Stimulated activated CD4-positive, alpha-beta T cell treated with anti-CD3 and anti-CD28 coated beads, Interleukin-12 subunit alpha, Interleukin-12 subunit beta, amount 100 ng/mL, for 24 hours (primary cell): ENCODE measurements at regions not wholly inside any gene's neighbourhood (a gene's known extent, or its start where the extent isn't known, plus 50 kb on each side); places are given as distances from the start of the nearest gene placed in this dataset.

ENCODE experiments used
- DNase-seq, 2 experiments: peaks; one replicate each; pipeline ENCODE4 v3.0.0-alpha.2; 2020; ENCODE audit warnings: low read depth in 2 of 2

DNA sequence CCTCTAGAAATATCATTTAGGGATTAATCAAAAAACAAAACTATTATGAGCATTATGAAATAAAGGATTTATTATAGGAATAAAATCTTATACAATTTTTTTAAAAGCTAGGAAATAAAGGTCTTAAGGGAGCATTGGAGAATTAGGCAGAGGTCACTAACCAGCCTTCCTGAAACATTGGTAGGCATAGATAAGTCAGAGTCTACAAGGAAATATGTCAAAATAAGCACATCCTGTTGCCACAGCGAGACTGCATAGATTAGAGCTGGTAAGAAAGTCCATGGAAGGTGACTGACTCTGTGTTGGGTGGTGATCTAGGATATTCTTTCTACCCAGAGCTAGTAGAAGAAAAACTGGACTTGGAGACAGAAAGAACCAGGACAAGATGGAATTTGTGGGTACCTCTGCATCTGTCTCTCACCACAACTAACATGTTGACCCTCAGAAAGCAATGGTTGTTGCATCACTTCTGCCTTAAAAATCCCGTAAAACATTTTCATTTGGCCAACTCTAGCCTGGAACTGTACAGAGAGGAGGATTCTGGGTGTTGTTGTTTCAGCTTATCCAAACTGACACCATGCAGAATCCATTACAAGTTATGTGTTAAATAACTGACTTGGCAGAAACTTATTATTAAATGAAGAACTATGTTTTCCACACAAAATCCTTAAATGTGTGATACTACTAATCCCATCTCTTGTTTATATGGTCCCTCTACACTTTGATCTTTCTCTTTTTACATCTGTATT is 77.1 kb downstream of the FBXO5 start:
- DNase-seq: no peak

DNA sequence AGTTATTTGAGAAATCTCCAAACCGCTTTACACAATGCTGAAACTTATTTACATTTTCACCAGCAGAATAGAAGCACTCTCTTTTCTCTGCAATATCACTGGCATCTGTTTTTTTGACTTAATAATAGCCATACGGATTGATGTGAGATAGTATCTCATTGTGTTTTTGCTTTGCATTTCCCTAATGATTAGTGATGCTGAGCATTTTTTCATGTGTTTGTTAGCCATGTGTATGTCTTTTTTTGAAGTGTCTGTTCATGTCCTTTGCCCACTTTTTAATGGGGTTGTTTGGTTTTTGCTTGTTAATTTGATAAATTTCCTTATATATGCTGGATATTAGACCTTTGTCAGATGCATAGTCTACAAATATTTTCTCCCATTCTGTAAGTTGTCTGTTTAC is 73.6 kb downstream of the FBXO5 start:
- no peak for DNase-seq

DNA sequence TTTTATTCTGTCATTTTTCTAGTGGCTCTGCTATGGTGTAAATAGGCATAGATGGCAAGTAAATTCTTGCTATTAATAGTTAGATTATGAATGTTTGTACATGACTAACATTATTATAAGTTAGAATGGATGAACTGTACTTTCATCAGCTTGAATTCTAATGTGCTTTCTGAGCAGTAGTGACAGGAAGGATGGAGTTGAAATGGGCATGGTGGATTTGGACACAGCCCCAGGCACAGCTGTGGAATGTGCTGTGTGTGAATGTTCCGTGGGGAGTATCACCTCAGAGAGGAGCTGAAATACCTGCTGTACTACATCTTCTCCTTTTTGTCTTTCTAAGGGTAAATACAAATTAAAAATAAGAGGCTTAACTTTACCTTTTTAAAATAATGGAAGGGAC is 66.8 kb downstream of the FBXO5 start:
- no peak for DNase-seq

DNA sequence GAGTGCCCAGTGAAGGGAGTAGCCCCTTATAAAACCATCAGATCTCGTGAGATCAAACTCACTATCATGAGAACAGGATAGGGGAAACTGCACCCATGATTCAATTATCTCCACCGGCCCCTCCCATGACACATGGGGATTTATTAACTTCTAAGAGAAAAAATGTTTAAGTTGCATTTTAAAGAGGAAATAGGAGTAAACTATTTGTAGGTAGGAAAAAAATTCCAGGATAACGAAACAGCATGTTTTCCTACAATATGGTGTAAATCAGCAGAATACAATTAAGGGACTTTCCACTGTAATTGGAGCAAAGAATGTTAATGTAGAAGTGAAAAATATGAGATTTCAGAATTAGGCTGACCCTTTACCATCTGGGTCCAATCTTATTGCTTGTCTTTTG is 63.9 kb downstream of the FBXO5 start:
- no peak for DNase-seq

DNA sequence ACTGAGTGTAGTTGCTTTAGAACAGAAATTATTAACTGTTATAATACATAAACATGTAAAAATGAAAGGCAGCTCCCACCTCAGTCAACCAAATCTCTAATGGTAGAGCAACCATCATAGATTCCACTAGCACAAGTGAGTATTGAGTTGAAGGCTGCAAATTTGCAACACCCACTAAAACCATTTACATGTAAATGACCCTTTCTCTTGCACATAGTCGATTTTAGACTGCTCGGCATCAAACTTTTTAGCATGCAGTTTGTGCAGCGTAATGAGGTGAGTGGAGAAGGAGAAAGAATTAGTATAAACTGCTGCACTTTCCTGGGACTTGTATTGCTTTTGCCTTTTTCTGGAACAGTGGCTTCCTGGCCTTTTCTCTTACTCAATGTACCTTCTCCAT is 62.8 kb downstream of the FBXO5 start:
- no peak for DNase-seq
